Upper lobe of left lung (tissue), 6 donors: ENCODE measurements at regions not wholly inside any gene's neighbourhood (a gene's known extent, or its start where the extent isn't known, plus 50 kb on each side); places are given as distances from the start of the nearest gene placed in this dataset.

ENCODE experiments used
- ATAC-seq, 2 donors: fragments of 200-7000 bp; cut with Tn5 transposase; one replicate each; pipeline ENCODE4 v1.9.1; 2022; ENCODE audit warnings: mild to moderate bottlenecking in 2 of 2, moderate library complexity in 2 of 2; ENCODE audit not compliant: low FRiP score in 2 of 2
- DNase-seq, 2 donors: peaks; one replicate each; pipeline ENCODE4 v3.0.0-alpha.2; 2019 to 2020
- H3K27ac ChIP-seq, 4 donors: fragments of 200-600 bp; sonication (generic); one replicate each; pipeline ENCODE4 v1.5.1; 2016 to 2019
- H3K27me3 ChIP-seq, 4 donors: fragments of 200-600 bp; sonication (generic); one replicate each; pipeline ENCODE4 v1.5.1; 2017 to 2019
- H3K36me3 ChIP-seq, 4 donors: fragments of 200-600 bp; sonication (generic); one replicate each; pipeline ENCODE4 v1.5.1; 2016 to 2019
- H3K4me1 ChIP-seq, 4 donors: fragments of 200-600 bp; sonication (generic); one replicate each; pipeline ENCODE4 v1.5.1; 2018 to 2019
- H3K4me3 ChIP-seq, 4 donors: fragments of 200-600 bp; sonication (generic); one replicate each; pipeline ENCODE4 v1.5.1; 2017 to 2019; ENCODE audit warnings: mild to moderate bottlenecking in 2 of 4, moderate library complexity in 1 of 4
- H3K9me3 ChIP-seq, 4 donors: fragments of 200-600 bp; sonication (generic); one replicate each; pipeline ENCODE4 v1.5.1; 2018 to 2019
- CTCF ChIP-seq, 6 experiments: fragments of 450-650 bp in 4 of 6; fragments of 200-600 bp in 2 of 6; sonication (generic) in 2 of 6; IDR thresholded peaks; one replicate each; pipeline ENCODE4 v1.5.1; 2016 to 2019; ENCODE audit warnings: antibody characterized with exemption in 6 of 6
- EP300 ChIP-seq, 4 donors: sonication (generic); formaldehyde crosslinking; IDR thresholded peaks; one replicate each; pipeline ENCODE4 v1.5.1; 2017; ENCODE audit warnings: antibody characterized with exemption in 4 of 4, control low read depth in 2 of 4
- POLR2A ChIP-seq, 4 donors: fragments of 450-650 bp; IDR thresholded peaks; one replicate each; pipeline ENCODE4 v1.5.1; 2016 to 2017; ENCODE audit warnings: antibody characterized with exemption in 4 of 4, mild to moderate bottlenecking in 2 of 4
- POLR2AphosphoS5 ChIP-seq, 2 donors: sonication (generic); formaldehyde crosslinking; IDR thresholded peaks; one replicate each; pipeline ENCODE4 v1.5.1; 2017; ENCODE audit warnings: antibody characterized with exemption in 2 of 2
- WGBS, 2 donors: methylation state at CpG; one replicate each; pipeline ENCODE4 v1.1.5; 2017 to 2018; 5-methylcytosine and 5-hydroxymethylcytosine counted together
- donor health status: DM: no; HTN: no; CAD: no; lungs with moderate emphysema.
- donor health status: DM: no; HTN: yes; CAD: no; lungs with severe emphysema.

GRCh38 chr12:126084480-126084879, 1019.2 kb downstream of the AACS start:
- no peaks in the 10 kb centered on the region for H3K27me3 ChIP-seq
- H3K4me3 ChIP-seq = no peak overlapping the region
- TF ChIP-seq CTCF (IDR thresholded peaks at IDR 0.05) = no peak
- TF ChIP-seq POLR2A (IDR thresholded peaks at IDR 0.05) = no peak
- no peak for TF ChIP-seq POLR2AphosphoS5 (IDR thresholded peaks at IDR 0.05)
- TF ChIP-seq EP300 (IDR thresholded peaks at IDR 0.05) = no peak
- H3K36me3 ChIP-seq = no peaks in the 10 kb centered on the region
- H3K9me3 ChIP-seq = no peaks in the 10 kb centered on the region
- H3K4me1 ChIP-seq = no peaks in the 10 kb centered on the region
- no peak overlapping the region for H3K27ac ChIP-seq
- ATAC-seq = no peak
- no peak for DNase-seq

- no peak for TF ChIP-seq CTCF (IDR thresholded peaks at IDR 0.05)
- no peak for TF ChIP-seq EP300 (IDR thresholded peaks at IDR 0.05)
- no peak for TF ChIP-seq POLR2AphosphoS5 (IDR thresholded peaks at IDR 0.05)
- no peak for TF ChIP-seq POLR2A (IDR thresholded peaks at IDR 0.05)
- Histone ChIP-seq H3K4me1 (no peaks in the 10 kb centered on the region), H3K4me3 (no peak overlapping the region), H3K27ac (no peak overlapping the region), H3K36me3 (no peaks in the 10 kb centered on the region), H3K27me3 (no peaks in the 10 kb centered on the region), H3K9me3 (no peaks in the 10 kb centered on the region)
- WGBS, 2 donors = 31 to 62% methylated on average over 3 of the region's 3 CpGs
- DNase-seq = no peak
- ATAC-seq = no peak
Measured at GRCh38 chr12:126086242-126086641, 1021.0 kb downstream of the AACS start.

DNA sequence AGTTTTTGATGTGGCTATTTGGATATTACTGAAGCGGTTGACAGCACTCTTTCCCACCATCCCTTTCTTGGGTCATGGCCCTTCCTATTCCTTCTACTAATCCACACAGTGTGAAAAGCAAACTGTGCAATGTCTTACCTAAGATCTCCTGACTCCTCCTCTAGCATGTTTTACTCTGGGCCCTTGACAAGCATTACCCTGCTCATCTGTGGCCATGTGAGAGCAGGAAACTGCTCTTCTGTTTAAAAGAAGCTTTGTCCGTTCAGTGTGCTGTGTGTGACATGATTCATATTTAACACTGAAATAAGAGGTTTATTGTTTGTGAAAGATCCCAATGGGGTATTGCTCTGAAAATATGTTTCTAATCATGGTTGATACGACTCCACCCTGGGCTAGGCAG, 1022.5 kb downstream of the AACS start:
- H3K27me3 ChIP-seq = no peaks in the 10 kb centered on the region
- H3K4me3 ChIP-seq = no peak overlapping the region
- 56 to 67% methylated on average over 3 of the region's 3 CpGs for WGBS, 2 donors
- ATAC-seq = no peak
- no peak overlapping the region for H3K27ac ChIP-seq
- H3K4me1 ChIP-seq = no peaks in the 10 kb centered on the region
- H3K9me3 ChIP-seq = no peaks in the 10 kb centered on the region
- TF ChIP-seq EP300 (IDR thresholded peaks at IDR 0.05) = no peak
- DNase-seq = no peak
- no peaks in the 10 kb centered on the region for H3K36me3 ChIP-seq

DNA sequence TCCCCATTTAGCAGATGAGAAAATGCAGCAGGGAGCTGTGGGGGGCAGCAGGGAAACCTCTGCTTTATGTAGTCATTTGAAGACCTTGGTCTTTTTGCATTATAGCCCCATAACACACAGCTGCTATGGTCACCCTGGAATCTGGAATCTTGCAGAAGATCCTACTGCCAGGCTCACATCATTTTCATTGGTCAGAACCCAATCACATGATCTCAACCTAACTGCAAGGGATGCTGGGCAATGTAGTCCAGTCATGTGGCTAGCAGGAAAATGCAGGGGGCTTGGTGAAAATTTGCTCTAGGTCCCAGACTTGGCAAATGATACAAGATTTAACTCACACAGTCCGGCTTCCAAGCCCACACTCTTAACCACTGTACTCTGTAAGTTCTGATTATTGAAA, 1028.7 kb downstream of the AACS start:
- H3K9me3 ChIP-seq = no peaks in the 10 kb centered on the region
- DNase-seq = no peak
- H3K4me3 ChIP-seq = no peak overlapping the region
- WGBS, 2 donors = 86 to 91% methylated on average over 1 of the region's 1 CpG
- TF ChIP-seq POLR2AphosphoS5 (IDR thresholded peaks at IDR 0.05) (no peak), CTCF (IDR thresholded peaks at IDR 0.05) (no peak), EP300 (IDR thresholded peaks at IDR 0.05) (no peak), POLR2A (IDR thresholded peaks at IDR 0.05) (no peak)
- no peak for ATAC-seq
- no peak overlapping the region for H3K27ac ChIP-seq
- H3K36me3 ChIP-seq = no peaks in the 10 kb centered on the region
- H3K27me3 ChIP-seq = no peaks in the 10 kb centered on the region
- H3K4me1 ChIP-seq = no peaks in the 10 kb centered on the region

DNA sequence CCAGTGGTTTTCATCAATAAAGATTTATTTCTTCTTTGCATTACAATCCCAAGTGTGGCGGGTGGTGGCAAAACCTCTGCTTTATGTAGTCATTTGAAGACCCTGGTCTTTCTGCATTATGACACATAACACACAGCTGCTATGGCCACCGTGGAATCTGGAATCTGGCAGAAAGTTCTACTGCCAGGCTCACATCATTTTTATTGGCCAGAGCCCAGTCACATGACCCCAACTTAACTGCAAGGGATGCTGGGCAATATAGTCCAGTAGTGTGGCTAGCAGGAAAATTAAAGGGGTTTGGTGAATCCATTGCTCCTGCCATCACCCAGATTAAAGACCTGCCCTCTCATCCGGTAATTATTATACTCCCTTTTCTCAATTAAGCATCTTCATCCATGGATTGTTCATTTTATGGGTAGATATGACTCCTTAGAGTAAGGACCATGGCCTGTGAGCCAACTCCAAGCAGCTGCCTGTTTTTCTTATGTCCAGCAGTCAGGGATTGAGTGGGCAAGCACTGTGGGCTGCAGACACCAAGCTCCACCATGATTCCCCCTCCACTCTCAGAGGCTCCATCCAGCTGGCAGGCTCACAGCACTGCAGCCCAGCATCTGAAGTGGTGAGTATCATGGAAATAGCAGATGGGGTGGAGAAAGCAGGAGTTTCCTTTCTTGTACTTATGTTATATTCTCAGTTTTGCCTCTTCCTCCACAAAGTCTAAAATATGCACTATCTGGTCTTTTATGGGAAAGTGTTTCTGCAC, 1030.7 kb downstream of the AACS start:
- Histone ChIP-seq H3K4me1 (no peaks in the 10 kb centered on the region), H3K9me3 (no peaks in the 10 kb centered on the region), H3K36me3 (no peaks in the 10 kb centered on the region), H3K27ac (no peak overlapping the region), H3K4me3 (no peak overlapping the region), H3K27me3 (no peaks in the 10 kb centered on the region)
- no peak for TF ChIP-seq CTCF (IDR thresholded peaks at IDR 0.05)
- no peak for TF ChIP-seq EP300 (IDR thresholded peaks at IDR 0.05)
- no peak for TF ChIP-seq POLR2A (IDR thresholded peaks at IDR 0.05)
- no peak for TF ChIP-seq POLR2AphosphoS5 (IDR thresholded peaks at IDR 0.05)
- ATAC-seq = no peak
- WGBS, 2 donors = 81 to 94% methylated on average over 3 of the region's 3 CpGs
- no peak for DNase-seq
